CD4-positive, alpha-beta T cell (primary cell): ENCODE measurements at regions not wholly inside any gene's neighbourhood (a gene's known extent, or its start where the extent isn't known, plus 50 kb on each side); places are given as distances from the start of the nearest gene placed in this dataset.

ENCODE experiments used
- ATAC-seq: fragments of 200-7000 bp; cut with Tn5 transposase; one replicate; pipeline ENCODE4 v1.10.0; 2022; ENCODE audit warnings: mild to moderate bottlenecking; ENCODE audit not compliant: poor library complexity
- CTCF ChIA-PET: fragments of 350-600 bp; sonication (Branson Sonifier 250); formaldehyde crosslinking; loops from one replicate; lab custom pipeline; 2021; ENCODE audit warnings: antibody characterized with exemption, inconsistent platforms; lab: Charles Lee
- POLR2A ChIA-PET: fragments of 350-600 bp; sonication (Branson Sonifier 250); formaldehyde crosslinking; loops from one replicate; lab custom pipeline; 2021; ENCODE audit warnings: antibody characterized with exemption, inconsistent platforms; lab: Charles Lee
- DNase-seq, 14 experiments: peaks; one replicate each; pipeline ENCODE4 v3.0.0-alpha.2; 2013 to 2020; ENCODE audit warnings: mixed read lengths in 2 of 14
- H3K27ac ChIP-seq, 2 donors: one replicate each; pipeline versions ENCODE4 v1.5.1 to v1.7.0; 2013; ENCODE audit warnings: low read length in 2 of 2, low read depth in 1 of 2, mild to moderate bottlenecking in 1 of 2
- H3K27me3 ChIP-seq, 2 experiments: 1 replicate in 1 of 2; 2 replicates in 1 of 2; pipeline versions ENCODE4 v1.6.1 to v1.7.0; 2013; ENCODE audit warnings: low read length in 2 of 2, control low read depth in 1 of 2, mild to moderate bottlenecking in 1 of 2, moderate library complexity in 1 of 2; ENCODE audit not compliant: insufficient read depth in 2 of 2, control insufficient read depth in 1 of 2
- H3K36me3 ChIP-seq: one replicate; pipeline ENCODE4 v1.6.1; 2013; ENCODE audit warnings: low read length, control low read depth; ENCODE audit not compliant: insufficient read depth
- H3K4me1 ChIP-seq: one replicate; pipeline ENCODE4 v1.6.1; 2013; ENCODE audit warnings: low read length, control low read depth; ENCODE audit not compliant: insufficient read depth
- H3K4me3 ChIP-seq: one replicate; pipeline ENCODE4 v1.5.1; 2013; ENCODE audit warnings: mild to moderate bottlenecking, low read length, moderate library complexity
- H3K9me3 ChIP-seq, 2 experiments: 1 replicate in 1 of 2; 2 replicates in 1 of 2; pipeline versions ENCODE4 v1.6.1 to v1.7.0; 2013; ENCODE audit warnings: low read length in 2 of 2, mild to moderate bottlenecking in 2 of 2, control low read depth in 1 of 2, moderate library complexity in 1 of 2; ENCODE audit not compliant: control insufficient read depth in 1 of 2, insufficient read depth in 1 of 2
- H3K27ac Mint-ChIP-seq: one replicate; pipeline ENCODE4 v1.8.0; 2020; ENCODE audit warnings: mixed read lengths
- H3K27me3 Mint-ChIP-seq: one replicate; pipeline ENCODE4 v1.8.0; 2021; ENCODE audit warnings: mixed read lengths
- H3K36me3 Mint-ChIP-seq: one replicate; pipeline ENCODE4 v1.8.0; 2021; ENCODE audit warnings: low read depth, mixed read lengths
- H3K4me1 Mint-ChIP-seq: one replicate; pipeline ENCODE4 v1.8.0; 2021; ENCODE audit warnings: low read depth, mixed read lengths
- H3K4me3 Mint-ChIP-seq: one replicate; pipeline ENCODE4 v1.8.0; 2020; ENCODE audit warnings: mild to moderate bottlenecking, mixed read lengths
- H3K9me3 Mint-ChIP-seq: one replicate; pipeline ENCODE4 v1.8.0; 2020; ENCODE audit warnings: mixed read lengths
- intact Hi-C, 2 experiments: fragments of 100-400 bp; cut with DNase I in 1 of 2; cut with micrococcal nuclease in 1 of 2; formaldehyde crosslinking; loops; one replicate each; pipeline versions ENCODE4 v1.15.1 to v1.9.0; 2023 to 2025; cut with DNase I, micrococcal nuclease
- TF ChIP-seq, protein P1 (sequence below): fragments of 200-600 bp; IDR thresholded peaks from one replicate; pipeline ENCODE4 v1.8.0; 2022; ENCODE audit warnings: antibody characterized with exemption, mild to moderate bottlenecking

DNA sequence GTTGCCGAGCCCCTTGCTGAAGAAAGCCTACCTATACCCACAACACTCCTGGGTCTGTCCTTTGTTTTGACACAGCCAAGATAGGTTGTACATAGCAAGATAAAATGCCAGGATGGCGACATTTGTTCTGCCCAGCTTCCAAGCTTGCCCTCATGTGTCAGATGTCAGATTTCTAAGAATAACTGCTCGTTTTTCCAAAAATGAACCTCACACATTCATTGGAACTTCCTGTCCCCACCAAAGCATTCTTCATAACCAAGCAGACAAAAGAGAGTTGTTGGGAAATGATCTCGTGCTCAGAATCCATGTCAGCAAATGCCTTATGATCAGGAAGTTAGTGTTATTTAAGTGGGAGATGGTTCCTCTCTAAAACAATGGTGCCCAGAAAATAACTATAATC, 210.1 kb downstream of the ZNF608 start:
- no peaks in the 10 kb centered on the region for H3K36me3 ChIP-seq
- H3K4me3 ChIP-seq = no peak overlapping the region
- no peak overlapping the region for H3K27ac Mint-ChIP-seq
- no peaks in the 10 kb centered on the region for H3K4me1 ChIP-seq
- H3K27me3 ChIP-seq = no peaks in the 10 kb centered on the region
- POLR2A ChIA-PET = no interaction called here
- no peaks in the 10 kb centered on the region for H3K4me1 Mint-ChIP-seq
- no peak for DNase-seq
- no peak for ATAC-seq
- no peaks in the 10 kb centered on the region for H3K36me3 Mint-ChIP-seq
- no peak overlapping the region for H3K4me3 Mint-ChIP-seq
- peaks cover 5% of the 10 kb centered on the region for H3K27me3 Mint-ChIP-seq
- intact Hi-C loops = no loop called here
- CTCF ChIA-PET = no interaction called here
- H3K9me3 ChIP-seq = peaks cover 0 to 4% of the 10 kb centered on the region in 2 experiments
- no peak overlapping the region for H3K27ac ChIP-seq
- H3K9me3 Mint-ChIP-seq = peaks cover 2% of the 10 kb centered on the region
- TF ChIP-seq, protein P1, sequence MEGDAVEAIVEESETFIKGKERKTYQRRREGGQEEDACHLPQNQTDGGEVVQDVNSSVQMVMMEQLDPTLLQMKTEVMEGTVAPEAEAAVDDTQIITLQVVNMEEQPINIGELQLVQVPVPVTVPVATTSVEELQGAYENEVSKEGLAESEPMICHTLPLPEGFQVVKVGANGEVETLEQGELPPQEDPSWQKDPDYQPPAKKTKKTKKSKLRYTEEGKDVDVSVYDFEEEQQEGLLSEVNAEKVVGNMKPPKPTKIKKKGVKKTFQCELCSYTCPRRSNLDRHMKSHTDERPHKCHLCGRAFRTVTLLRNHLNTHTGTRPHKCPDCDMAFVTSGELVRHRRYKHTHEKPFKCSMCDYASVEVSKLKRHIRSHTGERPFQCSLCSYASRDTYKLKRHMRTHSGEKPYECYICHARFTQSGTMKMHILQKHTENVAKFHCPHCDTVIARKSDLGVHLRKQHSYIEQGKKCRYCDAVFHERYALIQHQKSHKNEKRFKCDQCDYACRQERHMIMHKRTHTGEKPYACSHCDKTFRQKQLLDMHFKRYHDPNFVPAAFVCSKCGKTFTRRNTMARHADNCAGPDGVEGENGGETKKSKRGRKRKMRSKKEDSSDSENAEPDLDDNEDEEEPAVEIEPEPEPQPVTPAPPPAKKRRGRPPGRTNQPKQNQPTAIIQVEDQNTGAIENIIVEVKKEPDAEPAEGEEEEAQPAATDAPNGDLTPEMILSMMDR = no peak

DNA sequence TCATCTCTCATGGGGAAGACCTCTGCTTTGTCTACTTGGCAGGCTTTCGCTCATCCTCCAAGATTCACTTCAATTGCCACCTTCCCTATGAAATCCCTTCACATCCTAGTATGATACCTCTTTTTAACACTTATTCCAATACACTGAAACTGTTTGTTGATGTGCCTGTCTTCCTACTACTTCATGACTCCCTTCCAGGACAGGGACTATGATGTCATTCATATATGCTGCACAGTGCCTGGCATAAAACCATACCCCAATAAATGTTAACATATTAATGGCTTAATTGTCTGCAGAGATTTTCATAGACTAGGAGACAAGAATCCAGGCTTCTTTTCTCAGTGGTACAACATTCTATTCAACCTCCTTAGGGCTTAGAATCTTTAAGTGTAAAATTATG, 215.5 kb downstream of the ZNF608 start:
- Histone ChIP-seq H3K36me3 (no peaks in the 10 kb centered on the region), H3K4me3 (no peak overlapping the region), H3K27ac (no peak overlapping the region), H3K9me3 (peaks cover 0 to 4% of the 10 kb centered on the region in 2 experiments), H3K4me1 (no peaks in the 10 kb centered on the region), H3K27me3 (no peaks in the 10 kb centered on the region)
- Mint-ChIP-seq H3K27ac (no peak overlapping the region), H3K36me3 (no peaks in the 10 kb centered on the region), H3K9me3 (peaks cover 8% of the 10 kb centered on the region), H3K4me3 (no peak overlapping the region), H3K4me1 (no peaks in the 10 kb centered on the region), H3K27me3 (no peaks in the 10 kb centered on the region)
- intact Hi-C loops = no loop called here
- ChIA-PET CTCF (no interaction called here), POLR2A (no interaction called here)
- no peak for DNase-seq
- TF ChIP-seq, protein P1 = no peak
- ATAC-seq = no peak

DNA sequence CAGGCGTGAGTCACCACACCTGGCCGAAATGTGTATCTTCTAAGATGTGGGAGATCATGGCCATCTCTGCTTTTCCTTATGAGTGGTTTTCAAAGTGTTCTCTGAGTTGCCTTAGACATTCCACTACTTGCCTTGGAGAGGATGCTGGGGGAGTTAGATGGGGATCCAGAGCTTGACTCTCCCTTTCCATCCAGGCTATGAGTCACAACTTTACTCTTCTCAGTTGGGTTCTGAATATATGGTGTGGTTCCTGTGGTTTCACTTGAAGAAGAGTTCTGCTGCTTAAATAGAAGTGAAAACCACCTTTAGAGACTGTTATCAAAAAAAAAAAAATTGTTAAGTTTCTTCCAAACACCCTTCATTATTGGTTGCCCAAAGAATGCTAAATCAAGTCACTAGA, 217.6 kb downstream of the ZNF608 start:
- ChIA-PET CTCF (no interaction called here), POLR2A (no interaction called here)
- H3K9me3 ChIP-seq = peaks cover 0 to 4% of the 10 kb centered on the region in 2 experiments
- H3K4me3 ChIP-seq = no peak overlapping the region
- no peak overlapping the region for H3K27ac ChIP-seq
- Mint-ChIP-seq H3K9me3 (peaks cover 8% of the 10 kb centered on the region), H3K4me1 (no peaks in the 10 kb centered on the region), H3K27ac (no peak overlapping the region), H3K4me3 (no peak overlapping the region), H3K27me3 (no peaks in the 10 kb centered on the region), H3K36me3 (no peaks in the 10 kb centered on the region)
- DNase-seq = no peak
- no peaks in the 10 kb centered on the region for H3K27me3 ChIP-seq
- H3K36me3 ChIP-seq = no peaks in the 10 kb centered on the region
- intact Hi-C loops = no loop called here
- no peaks in the 10 kb centered on the region for H3K4me1 ChIP-seq
- TF ChIP-seq, protein P1 = no peak
- ATAC-seq = no peak
